ENCODE measurements at regions not wholly inside any gene's neighbourhood (a gene's known extent, or its start where the extent isn't known, plus 50 kb on each side); places are given as distances from the start of the nearest gene placed in this dataset.

DNA sequence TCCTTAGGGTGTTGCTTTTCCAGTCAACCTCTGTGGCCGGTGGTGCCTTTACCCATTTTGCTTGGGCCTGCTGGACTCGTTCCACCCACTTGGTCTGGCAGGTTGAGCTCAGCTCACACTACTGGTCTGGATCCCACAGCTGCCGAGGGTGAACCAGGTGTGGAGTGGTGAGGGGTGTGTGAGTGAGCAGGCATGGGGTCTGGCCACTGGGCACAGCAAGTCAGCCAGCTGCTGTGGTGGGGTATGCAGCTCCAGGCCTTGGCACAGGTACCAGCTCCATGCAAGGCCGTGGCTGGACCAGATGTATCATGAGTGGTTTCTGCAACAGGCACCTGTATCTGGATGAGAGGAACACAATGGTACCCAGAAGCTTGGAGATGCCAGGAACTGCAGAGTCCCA is 277.6 kb upstream of the KLHL1 start:
- Mint-ChIP-seq H3K4me1 (ENCODE audit: low read depth, unreplicated experiment) (peaks cover 1% of the 10 kb centered on the region), H3K27me3 (ENCODE audit: unreplicated experiment) (no peaks in the 10 kb centered on the region), H3K36me3 (ENCODE audit: insufficient read depth, unreplicated experiment) (no peaks in the 10 kb centered on the region), H3K9me3 (ENCODE audit: low read depth, unreplicated experiment) (no peaks in the 10 kb centered on the region), H3K27ac (ENCODE audit: unreplicated experiment) (no peak overlapping the region), H3K4me3 (ENCODE audit: low read depth, unreplicated experiment) (no peak overlapping the region)
- BruUV-seq (replicated peaks) = no TSS peak
- TF ChIP-seq, protein P1, sequence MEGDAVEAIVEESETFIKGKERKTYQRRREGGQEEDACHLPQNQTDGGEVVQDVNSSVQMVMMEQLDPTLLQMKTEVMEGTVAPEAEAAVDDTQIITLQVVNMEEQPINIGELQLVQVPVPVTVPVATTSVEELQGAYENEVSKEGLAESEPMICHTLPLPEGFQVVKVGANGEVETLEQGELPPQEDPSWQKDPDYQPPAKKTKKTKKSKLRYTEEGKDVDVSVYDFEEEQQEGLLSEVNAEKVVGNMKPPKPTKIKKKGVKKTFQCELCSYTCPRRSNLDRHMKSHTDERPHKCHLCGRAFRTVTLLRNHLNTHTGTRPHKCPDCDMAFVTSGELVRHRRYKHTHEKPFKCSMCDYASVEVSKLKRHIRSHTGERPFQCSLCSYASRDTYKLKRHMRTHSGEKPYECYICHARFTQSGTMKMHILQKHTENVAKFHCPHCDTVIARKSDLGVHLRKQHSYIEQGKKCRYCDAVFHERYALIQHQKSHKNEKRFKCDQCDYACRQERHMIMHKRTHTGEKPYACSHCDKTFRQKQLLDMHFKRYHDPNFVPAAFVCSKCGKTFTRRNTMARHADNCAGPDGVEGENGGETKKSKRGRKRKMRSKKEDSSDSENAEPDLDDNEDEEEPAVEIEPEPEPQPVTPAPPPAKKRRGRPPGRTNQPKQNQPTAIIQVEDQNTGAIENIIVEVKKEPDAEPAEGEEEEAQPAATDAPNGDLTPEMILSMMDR (IDR thresholded peaks at IDR 0.05; ENCODE audit: unreplicated experiment) = no peak
- CTCF ChIA-PET = no interaction called here
- intact Hi-C loops (cut with micrococcal nuclease; ENCODE audit: unreplicated experiment) = no loop called here
- DNase-seq = no peak

DNA sequence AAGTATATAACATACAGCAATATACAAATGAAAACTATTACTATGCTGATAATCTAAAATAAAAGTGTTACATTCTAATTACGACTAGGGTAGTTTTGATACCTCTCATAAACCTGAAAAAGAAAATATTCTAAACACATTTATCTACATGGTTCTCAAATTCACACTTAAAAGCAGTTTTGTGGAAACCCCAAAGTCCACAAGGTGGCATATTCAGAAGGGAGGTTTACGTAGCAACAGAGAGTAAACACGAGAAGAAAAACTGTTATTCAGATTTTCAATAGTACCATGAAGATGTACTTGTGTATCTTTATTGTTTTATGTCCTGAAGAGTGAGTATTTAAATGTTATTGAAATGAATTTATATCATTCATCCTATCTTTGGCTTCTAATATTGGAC is 275.9 kb upstream of the KLHL1 start:
- CTCF ChIA-PET = no interaction called here
- Mint-ChIP-seq H3K4me1 (ENCODE audit: low read depth, unreplicated experiment) (no peaks in the 10 kb centered on the region), H3K27ac (ENCODE audit: unreplicated experiment) (no peak overlapping the region), H3K4me3 (ENCODE audit: low read depth, unreplicated experiment) (no peak overlapping the region), H3K9me3 (ENCODE audit: low read depth, unreplicated experiment) (no peaks in the 10 kb centered on the region), H3K36me3 (ENCODE audit: insufficient read depth, unreplicated experiment) (no peaks in the 10 kb centered on the region), H3K27me3 (ENCODE audit: unreplicated experiment) (no peaks in the 10 kb centered on the region)
- TF ChIP-seq, protein P1 (IDR thresholded peaks at IDR 0.05; ENCODE audit: unreplicated experiment) = no peak
- intact Hi-C loops (cut with micrococcal nuclease; ENCODE audit: unreplicated experiment) = no loop called here
- no peak for DNase-seq
- BruUV-seq (replicated peaks) = no TSS peak

DNA sequence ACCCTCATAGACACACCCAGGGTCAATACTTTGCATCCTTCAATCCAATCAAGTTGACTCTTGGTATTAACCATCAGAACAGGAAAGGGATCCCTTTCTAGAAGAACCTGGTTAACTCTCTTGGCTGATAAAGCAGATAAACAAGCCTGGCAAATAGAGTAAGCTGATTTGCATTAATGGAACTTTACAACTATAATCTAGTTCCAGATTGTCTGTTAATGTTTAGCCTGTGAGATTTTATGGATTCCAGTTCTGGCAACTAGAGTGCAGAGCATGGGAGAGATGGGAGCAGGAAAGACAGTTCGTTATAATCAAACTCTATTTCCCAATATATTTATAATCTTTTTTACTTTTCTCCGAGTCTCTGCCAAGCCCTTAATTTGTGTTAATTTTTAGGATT is 272.6 kb upstream of the KLHL1 start:
- no peak overlapping the region for H3K27ac Mint-ChIP-seq (ENCODE audit: unreplicated experiment)
- no peaks in the 10 kb centered on the region for H3K4me1 Mint-ChIP-seq (ENCODE audit: low read depth, unreplicated experiment)
- no peaks in the 10 kb centered on the region for H3K27me3 Mint-ChIP-seq (ENCODE audit: unreplicated experiment)
- TF ChIP-seq, protein P1 (IDR thresholded peaks at IDR 0.05; ENCODE audit: unreplicated experiment) = no peak
- intact Hi-C loops (cut with micrococcal nuclease; ENCODE audit: unreplicated experiment) = no loop called here
- no TSS peak for BruUV-seq (replicated peaks)
- no peaks in the 10 kb centered on the region for H3K36me3 Mint-ChIP-seq (ENCODE audit: insufficient read depth, unreplicated experiment)
- DNase-seq = no peak
- H3K4me3 Mint-ChIP-seq (ENCODE audit: low read depth, unreplicated experiment) = no peak overlapping the region
- CTCF ChIA-PET = no interaction called here
- no peaks in the 10 kb centered on the region for H3K9me3 Mint-ChIP-seq (ENCODE audit: low read depth, unreplicated experiment)

DNA sequence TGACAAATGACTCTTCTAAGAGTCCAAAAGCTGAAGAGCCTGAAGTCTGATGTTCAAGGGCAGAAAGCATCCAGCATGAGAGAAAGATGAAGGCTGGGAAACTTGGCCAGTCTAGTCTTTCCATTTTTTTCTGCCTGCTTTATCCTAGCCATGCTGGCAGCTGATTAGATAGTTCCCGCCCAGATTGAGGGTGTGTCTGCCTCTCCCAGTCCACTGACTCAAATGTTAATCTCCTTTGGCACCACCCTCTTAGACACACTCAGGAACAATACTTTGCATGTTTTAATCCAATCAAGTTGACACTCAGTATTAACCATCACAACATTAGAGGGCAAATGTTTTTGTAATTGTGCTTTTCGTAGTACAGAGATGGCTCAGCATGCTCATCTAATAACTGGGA is 267.5 kb upstream of the KLHL1 start:
- DNase-seq = no peak

More for the DNA sequence above, 267.5 kb upstream of the KLHL1 start:
- Mint-ChIP-seq H3K36me3 (ENCODE audit: insufficient read depth, unreplicated experiment) (no peaks in the 10 kb centered on the region), H3K27me3 (ENCODE audit: unreplicated experiment) (no peaks in the 10 kb centered on the region), H3K4me3 (ENCODE audit: low read depth, unreplicated experiment) (no peak overlapping the region), H3K9me3 (ENCODE audit: low read depth, unreplicated experiment) (no peaks in the 10 kb centered on the region), H3K27ac (ENCODE audit: unreplicated experiment) (no peak overlapping the region), H3K4me1 (ENCODE audit: low read depth, unreplicated experiment) (no peaks in the 10 kb centered on the region)
- TF ChIP-seq, protein P1 (IDR thresholded peaks at IDR 0.05; ENCODE audit: unreplicated experiment) = no peak
- no TSS peak for BruUV-seq (replicated peaks)
- intact Hi-C loops (cut with micrococcal nuclease; ENCODE audit: unreplicated experiment) = no loop called here
- CTCF ChIA-PET = no interaction called here

Data from Calu3 (cell line).